ENCODE measurements at regions not wholly inside any gene's neighbourhood (a gene's known extent, or its start where the extent isn't known, plus 50 kb on each side); places are given as distances from the start of the nearest gene placed in this dataset.

DNA sequence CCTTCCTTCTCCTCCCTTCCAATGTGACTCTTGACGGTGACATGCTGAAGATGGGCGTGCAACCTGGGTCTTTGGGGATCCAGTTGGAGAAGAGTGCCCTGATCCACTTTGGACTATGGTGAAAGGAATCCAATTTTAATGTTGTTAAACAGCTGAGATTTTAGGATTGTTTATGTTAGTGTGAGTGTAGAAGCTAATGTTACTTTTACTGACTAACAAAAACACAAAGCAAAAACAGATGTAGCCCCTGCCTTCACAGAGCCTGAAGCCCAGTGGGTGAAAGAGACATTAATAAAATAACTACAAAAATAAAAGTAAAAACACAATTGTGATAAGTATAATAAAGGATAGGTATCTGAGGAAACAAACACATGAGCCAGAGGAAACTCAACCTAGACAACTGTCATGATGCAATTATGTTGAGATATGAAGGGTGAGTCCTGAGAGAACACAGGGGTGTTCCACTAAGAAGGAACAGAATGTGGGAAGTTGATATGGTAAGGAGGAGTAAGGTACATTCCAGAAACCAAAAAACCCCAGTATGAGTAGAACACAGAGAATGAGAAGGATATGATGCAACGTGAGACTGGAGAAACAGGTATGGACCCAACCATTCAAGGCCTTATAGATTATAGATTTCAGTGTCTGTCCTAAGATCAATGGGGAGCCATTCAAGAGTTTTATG lies 115.1 kb upstream of the PMFBP1 start:
- TF ChIP-seq CREB1 (IDR thresholded peaks at IDR 0.05; ENCODE audit: low read depth) (no peak), EP300 (IDR thresholded peaks at IDR 0.05; ENCODE audit: borderline replicate concordance) (no peak), TCF12 (IDR thresholded peaks at IDR 0.05; ENCODE audit: low read depth) (no peak), TAF1 (IDR thresholded peaks at IDR 0.05; ENCODE audit: low read depth) (no peak), ZBTB7A (IDR thresholded peaks at IDR 0.05; ENCODE audit: low read depth) (no peak), YY1 (IDR thresholded peaks at IDR 0.05; ENCODE audit: low read depth) (no peak)
- TF ChIP-seq, protein P1, sequence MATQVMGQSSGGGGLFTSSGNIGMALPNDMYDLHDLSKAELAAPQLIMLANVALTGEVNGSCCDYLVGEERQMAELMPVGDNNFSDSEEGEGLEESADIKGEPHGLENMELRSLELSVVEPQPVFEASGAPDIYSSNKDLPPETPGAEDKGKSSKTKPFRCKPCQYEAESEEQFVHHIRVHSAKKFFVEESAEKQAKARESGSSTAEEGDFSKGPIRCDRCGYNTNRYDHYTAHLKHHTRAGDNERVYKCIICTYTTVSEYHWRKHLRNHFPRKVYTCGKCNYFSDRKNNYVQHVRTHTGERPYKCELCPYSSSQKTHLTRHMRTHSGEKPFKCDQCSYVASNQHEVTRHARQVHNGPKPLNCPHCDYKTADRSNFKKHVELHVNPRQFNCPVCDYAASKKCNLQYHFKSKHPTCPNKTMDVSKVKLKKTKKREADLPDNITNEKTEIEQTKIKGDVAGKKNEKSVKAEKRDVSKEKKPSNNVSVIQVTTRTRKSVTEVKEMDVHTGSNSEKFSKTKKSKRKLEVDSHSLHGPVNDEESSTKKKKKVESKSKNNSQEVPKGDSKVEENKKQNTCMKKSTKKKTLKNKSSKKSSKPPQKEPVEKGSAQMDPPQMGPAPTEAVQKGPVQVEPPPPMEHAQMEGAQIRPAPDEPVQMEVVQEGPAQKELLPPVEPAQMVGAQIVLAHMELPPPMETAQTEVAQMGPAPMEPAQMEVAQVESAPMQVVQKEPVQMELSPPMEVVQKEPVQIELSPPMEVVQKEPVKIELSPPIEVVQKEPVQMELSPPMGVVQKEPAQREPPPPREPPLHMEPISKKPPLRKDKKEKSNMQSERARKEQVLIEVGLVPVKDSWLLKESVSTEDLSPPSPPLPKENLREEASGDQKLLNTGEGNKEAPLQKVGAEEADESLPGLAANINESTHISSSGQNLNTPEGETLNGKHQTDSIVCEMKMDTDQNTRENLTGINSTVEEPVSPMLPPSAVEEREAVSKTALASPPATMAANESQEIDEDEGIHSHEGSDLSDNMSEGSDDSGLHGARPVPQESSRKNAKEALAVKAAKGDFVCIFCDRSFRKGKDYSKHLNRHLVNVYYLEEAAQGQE (IDR thresholded peaks at IDR 0.05; ENCODE audit: low read depth), result no peak
- TF ChIP-seq, protein P2, sequence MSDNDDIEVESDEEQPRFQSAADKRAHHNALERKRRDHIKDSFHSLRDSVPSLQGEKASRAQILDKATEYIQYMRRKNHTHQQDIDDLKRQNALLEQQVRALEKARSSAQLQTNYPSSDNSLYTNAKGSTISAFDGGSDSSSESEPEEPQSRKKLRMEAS (IDR thresholded peaks at IDR 0.05), result no peak
